ENCODE measurements at regions not wholly inside any gene's neighbourhood (a gene's known extent, or its start where the extent isn't known, plus 50 kb on each side); places are given as distances from the start of the nearest gene placed in this dataset.

GRCh38 chr14:84751745-84752144 lies 778.2 kb upstream of the FLRT2 start:
- Histone ChIP-seq H2AFZ (ENCODE audit: low read length) (no peak overlapping the region), H3K4me2 (ENCODE audit: low read length) (no peak overlapping the region), H3K27me3 (ENCODE audit: insufficient read depth, low read length) (no peaks in the 10 kb centered on the region), H3K4me1 (ENCODE audit: insufficient read depth, low read length, severe bottlenecking) (no peaks in the 10 kb centered on the region), H3K9ac (ENCODE audit: low read length) (no peak overlapping the region), H3K79me2 (ENCODE audit: insufficient read depth, low read length) (no peaks in the 10 kb centered on the region), H3K9me2 (ENCODE audit: low read depth, low read length) (no peaks in the 10 kb centered on the region), H3K27ac (ENCODE audit: low read depth, low read length, poor library complexity, severe bottlenecking) (no peak overlapping the region), H3K4me3 (ENCODE audit: low read depth, low read length, poor library complexity, severe bottlenecking) (no peak overlapping the region), H3K36me3 (ENCODE audit: insufficient read depth, low read length) (no peaks in the 10 kb centered on the region), H3F3A (ENCODE audit: insufficient read depth, low read length) (no peaks in the 10 kb centered on the region), H4K20me1 (ENCODE audit: insufficient read depth, low read length) (no peaks in the 10 kb centered on the region), H3K9me3 (ENCODE audit: low read length) (no peaks in the 10 kb centered on the region)
- TF ChIP-seq EZH2 (IDR thresholded peaks at IDR 0.05; ENCODE audit: borderline replicate concordance, low read length) (no peak), CTCF (IDR thresholded peaks at IDR 0.05; ENCODE audit: low read length) (no peak)

GRCh38 chr14:84760489-84761126 lies 769.3 kb upstream of the FLRT2 start:
- no peak for TF ChIP-seq EZH2 (IDR thresholded peaks at IDR 0.05; ENCODE audit: borderline replicate concordance, low read length)
- TF ChIP-seq CTCF (IDR thresholded peaks at IDR 0.05; ENCODE audit: low read length) = no peak
- Histone ChIP-seq H3K9ac (ENCODE audit: low read length) (no peak overlapping the region), H4K20me1 (ENCODE audit: insufficient read depth, low read length) (no peaks in the 10 kb centered on the region), H3K9me3 (ENCODE audit: low read length) (no peaks in the 10 kb centered on the region), H3F3A (ENCODE audit: insufficient read depth, low read length) (no peaks in the 10 kb centered on the region), H3K4me3 (ENCODE audit: low read depth, low read length, poor library complexity, severe bottlenecking) (no peak overlapping the region), H3K27ac (ENCODE audit: low read depth, low read length, poor library complexity, severe bottlenecking) (no peak overlapping the region), H3K4me1 (ENCODE audit: insufficient read depth, low read length, severe bottlenecking) (no peaks in the 10 kb centered on the region), H3K4me2 (ENCODE audit: low read length) (no peak overlapping the region), H3K36me3 (ENCODE audit: insufficient read depth, low read length) (no peaks in the 10 kb centered on the region), H3K79me2 (ENCODE audit: insufficient read depth, low read length) (no peaks in the 10 kb centered on the region), H3K27me3 (ENCODE audit: insufficient read depth, low read length) (no peaks in the 10 kb centered on the region), H3K9me2 (ENCODE audit: low read depth, low read length) (no peaks in the 10 kb centered on the region), H2AFZ (ENCODE audit: low read length) (no peak overlapping the region)

DNA sequence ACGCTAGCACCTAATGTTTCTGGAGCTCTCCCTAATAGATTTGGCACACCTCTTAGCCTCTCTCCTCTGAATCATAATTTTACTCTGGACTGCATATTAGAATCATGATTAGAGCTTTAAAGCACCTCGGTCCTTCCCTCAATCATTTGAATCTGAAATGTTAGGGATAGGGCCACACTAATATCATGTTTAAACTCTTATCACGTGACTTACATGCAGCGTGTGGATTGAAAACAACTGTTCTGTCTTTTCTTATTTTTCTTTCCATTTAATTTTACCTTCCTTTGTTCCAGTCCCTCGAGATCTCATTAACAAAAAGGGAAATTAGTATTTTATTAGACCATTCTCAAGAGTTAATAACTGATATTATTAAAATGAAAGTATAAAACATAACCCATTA lies 762.5 kb upstream of the FLRT2 start:
- Histone ChIP-seq H3K9me3 (ENCODE audit: low read length) (no peaks in the 10 kb centered on the region), H3K4me1 (ENCODE audit: insufficient read depth, low read length, severe bottlenecking) (no peaks in the 10 kb centered on the region), H3K9ac (ENCODE audit: low read length) (no peak overlapping the region), H4K20me1 (ENCODE audit: insufficient read depth, low read length) (no peaks in the 10 kb centered on the region), H3K27me3 (ENCODE audit: insufficient read depth, low read length) (no peaks in the 10 kb centered on the region), H3K4me3 (ENCODE audit: low read depth, low read length, poor library complexity, severe bottlenecking) (no peak overlapping the region), H3K9me2 (ENCODE audit: low read depth, low read length) (no peaks in the 10 kb centered on the region), H2AFZ (ENCODE audit: low read length) (no peak overlapping the region), H3K79me2 (ENCODE audit: insufficient read depth, low read length) (no peaks in the 10 kb centered on the region), H3K27ac (ENCODE audit: low read depth, low read length, poor library complexity, severe bottlenecking) (no peak overlapping the region), H3K36me3 (ENCODE audit: insufficient read depth, low read length) (no peaks in the 10 kb centered on the region), H3K4me2 (ENCODE audit: low read length) (no peak overlapping the region), H3F3A (ENCODE audit: insufficient read depth, low read length) (no peaks in the 10 kb centered on the region)
- TF ChIP-seq CTCF (IDR thresholded peaks at IDR 0.05; ENCODE audit: low read length) (no peak), EZH2 (IDR thresholded peaks at IDR 0.05; ENCODE audit: borderline replicate concordance, low read length) (no peak)
